Liver (tissue), 8 donors: ENCODE measurements at regions not wholly inside any gene's neighbourhood (a gene's known extent, or its start where the extent isn't known, plus 50 kb on each side); places are given as distances from the start of the nearest gene placed in this dataset.

Experiments used
- DNase-seq: peaks from one replicate; pipeline ENCODE4 v3.0.0-alpha.2; 2017; ENCODE audit warnings: low spot score
- H3K27ac ChIP-seq, 2 donors: one replicate each; pipeline ENCODE4 v1.7.0; 2013; ENCODE audit warnings: inconsistent platforms in 2 of 2, low read length in 2 of 2, control low read depth in 1 of 2, low read depth in 1 of 2, mild to moderate bottlenecking in 1 of 2
- H3K27me3 ChIP-seq, 4 donors: one replicate each; pipeline versions ENCODE4 v1.6.1 to v1.7.0; 2013; ENCODE audit warnings: low read length in 3 of 4, inconsistent platforms in 1 of 4, mild to moderate bottlenecking in 1 of 4, moderate library complexity in 1 of 4; ENCODE audit not compliant: control insufficient read depth in 4 of 4, insufficient read depth in 4 of 4
- H3K36me3 ChIP-seq, 4 donors: one replicate each; pipeline versions ENCODE4 v1.6.1 to v1.7.0; 2013; ENCODE audit warnings: low read length in 3 of 4, mild to moderate bottlenecking in 3 of 4, low read depth in 1 of 4, moderate library complexity in 1 of 4; ENCODE audit not compliant: control insufficient read depth in 4 of 4, insufficient read depth in 3 of 4
- H3K4me1 ChIP-seq, 4 donors: one replicate each; pipeline versions ENCODE4 v1.6.1 to v1.7.0; 2013; ENCODE audit warnings: low read length in 3 of 4, mild to moderate bottlenecking in 3 of 4, moderate library complexity in 1 of 4; ENCODE audit not compliant: control insufficient read depth in 4 of 4, insufficient read depth in 4 of 4
- H3K4me3 ChIP-seq, 3 donors: one replicate each; pipeline versions ENCODE4 v1.6.1 to v1.7.0; 2013; ENCODE audit warnings: low read length in 3 of 3, control low read depth in 1 of 3, low read depth in 1 of 3, mild to moderate bottlenecking in 1 of 3
- H3K9ac ChIP-seq, 2 donors: one replicate each; pipeline ENCODE4 v1.7.0; 2013; ENCODE audit warnings: low read length in 2 of 2, mild to moderate bottlenecking in 2 of 2, moderate library complexity in 2 of 2, control low read depth in 1 of 2, low read depth in 1 of 2
- H3K9me3 ChIP-seq, 4 donors: one replicate each; pipeline versions ENCODE4 v1.6.1 to v1.7.0; 2013; ENCODE audit warnings: low read length in 3 of 4; ENCODE audit not compliant: control insufficient read depth in 4 of 4
- EGR1 ChIP-seq, 2 donors: IDR thresholded peaks; 2 replicates each; pipeline ENCODE4 v1.6.1; 2016 to 2018; ENCODE audit warnings: antibody characterized with exemption in 2 of 2, low read depth in 2 of 2
- FOXA1 ChIP-seq: IDR thresholded peaks from 2 replicates; pipeline ENCODE4 v1.6.1; 2016; ENCODE audit warnings: antibody characterized with exemption
- FOXA2 ChIP-seq: IDR thresholded peaks from 2 replicates; pipeline ENCODE4 v1.6.1; 2016; ENCODE audit warnings: antibody characterized with exemption
- GABPA ChIP-seq, 2 donors: IDR thresholded peaks in 1 of 2; conservative IDR thresholded peaks in 1 of 2; 2 replicates each; pipeline ENCODE4 v1.6.1; 2016; ENCODE audit warnings: antibody characterized with exemption in 2 of 2, mild to moderate bottlenecking in 1 of 2, moderate library complexity in 1 of 2
- HNF4A ChIP-seq, 2 donors: conservative IDR thresholded peaks; 2 replicates each; pipeline ENCODE4 v1.6.1; 2016; ENCODE audit warnings: antibody characterized with exemption in 2 of 2, mild to moderate bottlenecking in 2 of 2
- HNF4G ChIP-seq: IDR thresholded peaks from 2 replicates; pipeline ENCODE4 v1.6.1; 2016; ENCODE audit warnings: antibody characterized with exemption
- JUND ChIP-seq, 2 donors: IDR thresholded peaks; 2 replicates each; pipeline ENCODE4 v1.6.1; 2016; ENCODE audit warnings: antibody characterized with exemption in 2 of 2
- NR2F2 ChIP-seq: IDR thresholded peaks from 2 replicates; pipeline ENCODE4 v1.6.1; 2016; ENCODE audit warnings: antibody characterized with exemption
- RAD21 ChIP-seq, 2 donors: IDR thresholded peaks; 2 replicates each; pipeline ENCODE4 v1.6.1; 2016; ENCODE audit warnings: antibody characterized with exemption in 2 of 2, mild to moderate bottlenecking in 2 of 2
- RXRA ChIP-seq, 2 donors: IDR thresholded peaks; 2 replicates each; pipeline ENCODE4 v1.6.1; 2017 to 2018; ENCODE audit warnings: antibody characterized with exemption in 2 of 2, mild to moderate bottlenecking in 1 of 2
- SP1 ChIP-seq: IDR thresholded peaks from 2 replicates; pipeline ENCODE4 v1.6.1; 2018; ENCODE audit warnings: antibody characterized with exemption, mild to moderate bottlenecking
- TAF1 ChIP-seq: conservative IDR thresholded peaks from 2 replicates; pipeline ENCODE4 v1.6.1; 2016; ENCODE audit warnings: antibody characterized with exemption, mild to moderate bottlenecking
- YY1 ChIP-seq: IDR thresholded peaks from 2 replicates; pipeline ENCODE4 v1.6.1; 2016; ENCODE audit warnings: antibody characterized with exemption, mild to moderate bottlenecking
- WGBS: extraction: QIAGEN DNeasy Blood & Tissue Kit; methylation state at CpG from one replicate; pipeline ENCODE4 v1.1.7; 2013; 5-methylcytosine and 5-hydroxymethylcytosine counted together
- TF ChIP-seq, protein P1 (sequence below): IDR thresholded peaks from 2 replicates; pipeline ENCODE4 v1.6.1; 2016; ENCODE audit warnings: antibody characterized with exemption, mild to moderate bottlenecking
- TF ChIP-seq, protein P2 (sequence below): fragments of 150-350 bp; IDR thresholded peaks from 2 replicates; pipeline ENCODE4 v1.5.1; 2017; ENCODE audit warnings: improper control_type of control experiment, low read depth, low read length; ENCODE audit not compliant: missing input control
- TF ChIP-seq, protein P3 (sequence below): IDR thresholded peaks from 2 replicates; pipeline ENCODE4 v1.6.1; 2016; ENCODE audit warnings: antibody characterized with exemption
- TF ChIP-seq, protein P4 (sequence below): IDR thresholded peaks from 2 replicates; pipeline ENCODE4 v1.6.1; 2016; ENCODE audit warnings: antibody characterized with exemption
- TF ChIP-seq, protein P5 (sequence below): IDR thresholded peaks from 2 replicates; pipeline ENCODE4 v1.6.1; 2016; ENCODE audit warnings: antibody characterized with exemption
- donor health status: healthy.
- donor health status: healthy.
- donor health status: healthy.
- donor health status: healthy.
- donor health status: healthy.

DNA sequence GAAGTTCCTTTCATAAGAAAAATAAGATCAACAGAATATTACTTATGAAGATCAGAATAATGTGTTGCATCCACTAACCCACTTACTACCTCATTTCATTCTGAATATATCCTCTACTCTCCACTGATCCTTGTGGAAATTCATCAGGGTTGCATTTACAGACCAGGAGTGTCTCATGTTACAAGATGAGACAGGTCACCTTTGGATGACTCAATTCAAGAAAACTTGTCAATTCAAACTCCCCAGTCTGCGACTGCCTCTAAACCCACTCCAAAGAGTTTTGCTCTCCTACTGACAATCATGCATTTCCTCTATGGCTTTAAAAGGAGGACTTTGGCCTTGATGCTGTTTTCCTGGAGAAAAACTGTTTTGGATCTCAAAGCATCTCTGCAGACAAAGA lies 68.4 kb downstream of the ID4 start:
- Histone ChIP-seq H3K27me3 (no peaks in the 10 kb centered on the region), H3K36me3 (no peaks in the 10 kb centered on the region), H3K4me1 (no peaks in the 10 kb centered on the region), H3K27ac (no peak overlapping the region), H3K9ac (no peak overlapping the region), H3K4me3 (no peak overlapping the region), H3K9me3 (no peaks in the 10 kb centered on the region)
- no peak for TF ChIP-seq FOXA2
- no peak for TF ChIP-seq RAD21 (IDR thresholded peaks at IDR 0.05)
- no peak for TF ChIP-seq YY1
- no peak for TF ChIP-seq HNF4G
- TF ChIP-seq JUND (IDR thresholded peaks at IDR 0.05): no peak
- TF ChIP-seq TAF1: no peak
- DNase-seq: no peak
- 53% methylated on average over 1 of the region's 1 CpG for WGBS

DNA sequence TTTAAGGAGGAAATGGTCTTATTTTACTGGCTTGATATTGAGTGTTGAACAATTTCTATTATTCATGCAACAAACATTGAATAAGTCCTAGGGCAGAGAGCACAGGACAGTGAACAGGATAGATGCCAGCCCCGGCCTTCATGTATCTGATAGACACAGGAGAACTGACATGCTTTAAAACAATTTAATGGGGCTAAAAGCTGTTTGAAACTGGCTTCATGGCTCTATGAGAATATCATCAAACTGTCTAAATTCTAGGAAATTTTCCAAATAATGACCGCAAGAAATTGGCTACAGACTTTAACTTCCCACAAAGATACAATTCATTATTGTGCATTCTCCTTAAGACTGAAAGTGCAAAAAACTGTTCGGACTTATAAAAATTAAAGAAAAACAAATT lies 69.0 kb downstream of the ID4 start:
- Histone ChIP-seq H3K9ac (no peak overlapping the region), H3K4me3 (no peak overlapping the region), H3K27me3 (no peaks in the 10 kb centered on the region), H3K4me1 (no peaks in the 10 kb centered on the region), H3K36me3 (no peaks in the 10 kb centered on the region), H3K27ac (no peak overlapping the region), H3K9me3 (no peaks in the 10 kb centered on the region)
- 82% methylated on average over 3 of the region's 3 CpGs for WGBS
- no peak for DNase-seq
- TF ChIP-seq NR2F2 (no peak), RXRA (IDR thresholded peaks at IDR 0.05) (no peak), FOXA1 (no peak), GABPA (IDR thresholded peaks at IDR 0.05 in 1 of 2, conservative IDR thresholded peaks at IDR 0.05 in 1 of 2) (no peak), JUND (IDR thresholded peaks at IDR 0.05) (no peak), EGR1 (IDR thresholded peaks at IDR 0.05; ENCODE audit: low read depth in 2 of 2) (no peak), HNF4G (no peak), SP1 (no peak), RAD21 (IDR thresholded peaks at IDR 0.05) (no peak), YY1 (no peak), TAF1 (no peak), FOXA2 (no peak), HNF4A (conservative IDR thresholded peaks at IDR 0.05) (no peak)
- TF ChIP-seq, protein P1, sequence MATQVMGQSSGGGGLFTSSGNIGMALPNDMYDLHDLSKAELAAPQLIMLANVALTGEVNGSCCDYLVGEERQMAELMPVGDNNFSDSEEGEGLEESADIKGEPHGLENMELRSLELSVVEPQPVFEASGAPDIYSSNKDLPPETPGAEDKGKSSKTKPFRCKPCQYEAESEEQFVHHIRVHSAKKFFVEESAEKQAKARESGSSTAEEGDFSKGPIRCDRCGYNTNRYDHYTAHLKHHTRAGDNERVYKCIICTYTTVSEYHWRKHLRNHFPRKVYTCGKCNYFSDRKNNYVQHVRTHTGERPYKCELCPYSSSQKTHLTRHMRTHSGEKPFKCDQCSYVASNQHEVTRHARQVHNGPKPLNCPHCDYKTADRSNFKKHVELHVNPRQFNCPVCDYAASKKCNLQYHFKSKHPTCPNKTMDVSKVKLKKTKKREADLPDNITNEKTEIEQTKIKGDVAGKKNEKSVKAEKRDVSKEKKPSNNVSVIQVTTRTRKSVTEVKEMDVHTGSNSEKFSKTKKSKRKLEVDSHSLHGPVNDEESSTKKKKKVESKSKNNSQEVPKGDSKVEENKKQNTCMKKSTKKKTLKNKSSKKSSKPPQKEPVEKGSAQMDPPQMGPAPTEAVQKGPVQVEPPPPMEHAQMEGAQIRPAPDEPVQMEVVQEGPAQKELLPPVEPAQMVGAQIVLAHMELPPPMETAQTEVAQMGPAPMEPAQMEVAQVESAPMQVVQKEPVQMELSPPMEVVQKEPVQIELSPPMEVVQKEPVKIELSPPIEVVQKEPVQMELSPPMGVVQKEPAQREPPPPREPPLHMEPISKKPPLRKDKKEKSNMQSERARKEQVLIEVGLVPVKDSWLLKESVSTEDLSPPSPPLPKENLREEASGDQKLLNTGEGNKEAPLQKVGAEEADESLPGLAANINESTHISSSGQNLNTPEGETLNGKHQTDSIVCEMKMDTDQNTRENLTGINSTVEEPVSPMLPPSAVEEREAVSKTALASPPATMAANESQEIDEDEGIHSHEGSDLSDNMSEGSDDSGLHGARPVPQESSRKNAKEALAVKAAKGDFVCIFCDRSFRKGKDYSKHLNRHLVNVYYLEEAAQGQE: no peak
- TF ChIP-seq, protein P2, sequence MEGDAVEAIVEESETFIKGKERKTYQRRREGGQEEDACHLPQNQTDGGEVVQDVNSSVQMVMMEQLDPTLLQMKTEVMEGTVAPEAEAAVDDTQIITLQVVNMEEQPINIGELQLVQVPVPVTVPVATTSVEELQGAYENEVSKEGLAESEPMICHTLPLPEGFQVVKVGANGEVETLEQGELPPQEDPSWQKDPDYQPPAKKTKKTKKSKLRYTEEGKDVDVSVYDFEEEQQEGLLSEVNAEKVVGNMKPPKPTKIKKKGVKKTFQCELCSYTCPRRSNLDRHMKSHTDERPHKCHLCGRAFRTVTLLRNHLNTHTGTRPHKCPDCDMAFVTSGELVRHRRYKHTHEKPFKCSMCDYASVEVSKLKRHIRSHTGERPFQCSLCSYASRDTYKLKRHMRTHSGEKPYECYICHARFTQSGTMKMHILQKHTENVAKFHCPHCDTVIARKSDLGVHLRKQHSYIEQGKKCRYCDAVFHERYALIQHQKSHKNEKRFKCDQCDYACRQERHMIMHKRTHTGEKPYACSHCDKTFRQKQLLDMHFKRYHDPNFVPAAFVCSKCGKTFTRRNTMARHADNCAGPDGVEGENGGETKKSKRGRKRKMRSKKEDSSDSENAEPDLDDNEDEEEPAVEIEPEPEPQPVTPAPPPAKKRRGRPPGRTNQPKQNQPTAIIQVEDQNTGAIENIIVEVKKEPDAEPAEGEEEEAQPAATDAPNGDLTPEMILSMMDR: no peak
- TF ChIP-seq, protein P3, sequence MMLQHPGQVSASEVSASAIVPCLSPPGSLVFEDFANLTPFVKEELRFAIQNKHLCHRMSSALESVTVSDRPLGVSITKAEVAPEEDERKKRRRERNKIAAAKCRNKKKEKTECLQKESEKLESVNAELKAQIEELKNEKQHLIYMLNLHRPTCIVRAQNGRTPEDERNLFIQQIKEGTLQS: no peak
- TF ChIP-seq, protein P4, sequence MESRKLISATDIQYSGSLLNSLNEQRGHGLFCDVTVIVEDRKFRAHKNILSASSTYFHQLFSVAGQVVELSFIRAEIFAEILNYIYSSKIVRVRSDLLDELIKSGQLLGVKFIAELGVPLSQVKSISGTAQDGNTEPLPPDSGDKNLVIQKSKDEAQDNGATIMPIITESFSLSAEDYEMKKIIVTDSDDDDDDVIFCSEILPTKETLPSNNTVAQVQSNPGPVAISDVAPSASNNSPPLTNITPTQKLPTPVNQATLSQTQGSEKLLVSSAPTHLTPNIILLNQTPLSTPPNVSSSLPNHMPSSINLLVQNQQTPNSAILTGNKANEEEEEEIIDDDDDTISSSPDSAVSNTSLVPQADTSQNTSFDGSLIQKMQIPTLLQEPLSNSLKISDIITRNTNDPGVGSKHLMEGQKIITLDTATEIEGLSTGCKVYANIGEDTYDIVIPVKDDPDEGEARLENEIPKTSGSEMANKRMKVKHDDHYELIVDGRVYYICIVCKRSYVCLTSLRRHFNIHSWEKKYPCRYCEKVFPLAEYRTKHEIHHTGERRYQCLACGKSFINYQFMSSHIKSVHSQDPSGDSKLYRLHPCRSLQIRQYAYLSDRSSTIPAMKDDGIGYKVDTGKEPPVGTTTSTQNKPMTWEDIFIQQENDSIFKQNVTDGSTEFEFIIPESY: no peak
- TF ChIP-seq, protein P5, sequence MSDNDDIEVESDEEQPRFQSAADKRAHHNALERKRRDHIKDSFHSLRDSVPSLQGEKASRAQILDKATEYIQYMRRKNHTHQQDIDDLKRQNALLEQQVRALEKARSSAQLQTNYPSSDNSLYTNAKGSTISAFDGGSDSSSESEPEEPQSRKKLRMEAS: no peak
